Neuron (in vitro differentiated cells): ENCODE measurements at regions not wholly inside any gene's neighbourhood (a gene's known extent, or its start where the extent isn't known, plus 50 kb on each side); places are given as distances from the start of the nearest gene placed in this dataset.
"Not testable (repeated sequence)": the region's sequence is repeated elsewhere in the genome, so short reads cannot be mapped to it uniquely, and the experiment has no call there.

Experiments used
- H2AFZ ChIP-seq: one replicate; pipeline ENCODE4 v1.6.1; 2013; ENCODE audit warnings: low read depth, mild to moderate bottlenecking, inconsistent platforms, low read length, moderate library complexity
- H3K27me3 ChIP-seq: one replicate; pipeline ENCODE4 v1.6.1; 2013; ENCODE audit warnings: low read length; ENCODE audit not compliant: insufficient read depth
- H3K36me3 ChIP-seq: one replicate; pipeline ENCODE4 v1.6.1; 2013; ENCODE audit warnings: low read length; ENCODE audit not compliant: insufficient read depth
- H3K4me1 ChIP-seq: one replicate; pipeline ENCODE4 v1.6.1; 2013; ENCODE audit warnings: low read length; ENCODE audit not compliant: insufficient read depth
- H3K4me3 ChIP-seq: 2 replicates; pipeline ENCODE4 v1.5.1; 2013; ENCODE audit warnings: mild to moderate bottlenecking, low read length, moderate library complexity
- H3K9me3 ChIP-seq: one replicate; pipeline ENCODE4 v1.6.1; 2013; ENCODE audit warnings: low read length

GRCh38 chr10:33095867-33096815 is 138.1 kb upstream of the ITGB1 start:
- Histone ChIP-seq H3K27me3 (no peaks in the 10 kb centered on the region), H2AFZ (no peak overlapping the region), H3K9me3 (no peaks in the 10 kb centered on the region), H3K4me1 (peaks cover 3% of the 10 kb centered on the region), H3K4me3 (no peak overlapping the region), H3K36me3 (no peaks in the 10 kb centered on the region)

GRCh38 chr10:33094263-33095051 is 136.4 kb upstream of the ITGB1 start:
- Histone ChIP-seq H2AFZ (no peak overlapping the region), H3K4me1 (no peaks in the 10 kb centered on the region), H3K9me3 (no peaks in the 10 kb centered on the region), H3K36me3 (no peaks in the 10 kb centered on the region), H3K27me3 (no peaks in the 10 kb centered on the region), H3K4me3 (no peak overlapping the region)

GRCh38 chr10:33093362-33093761 is 135.3 kb upstream of the ITGB1 start:
- H3K4me3 ChIP-seq: no peak overlapping the region
- H3K9me3 ChIP-seq: no peaks in the 10 kb centered on the region

DNA sequence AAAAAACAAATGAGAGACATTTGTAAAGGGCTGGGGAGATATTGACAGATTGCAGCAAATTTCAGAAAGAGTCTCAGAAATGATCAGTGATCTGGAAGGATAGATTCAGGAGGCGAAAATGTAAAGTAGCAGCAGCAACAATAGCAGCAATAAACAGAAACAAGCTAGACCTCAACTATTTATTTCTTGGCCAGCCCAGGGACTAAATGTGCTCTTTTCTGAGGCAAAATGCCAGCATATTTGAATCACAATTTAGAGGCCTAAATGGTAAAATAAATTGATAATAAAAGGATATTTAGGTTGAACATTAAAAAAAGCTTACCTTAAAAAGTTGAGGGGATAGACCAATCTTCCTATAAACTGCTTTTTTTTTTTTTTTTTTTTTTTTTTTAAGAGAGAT is 134.6 kb upstream of the ITGB1 start:
- no peak overlapping the region for H3K4me3 ChIP-seq
- H3K36me3 ChIP-seq: no peaks in the 10 kb centered on the region
- no peak overlapping the region for H2AFZ ChIP-seq
- no peaks in the 10 kb centered on the region for H3K27me3 ChIP-seq
- H3K9me3 ChIP-seq: no peaks in the 10 kb centered on the region
- H3K4me1 ChIP-seq: no peaks in the 10 kb centered on the region

More at GRCh38 chr10:33093362-33093761, 135.3 kb upstream of the ITGB1 start:
- no peaks in the 10 kb centered on the region for H3K4me1 ChIP-seq
- no peaks in the 10 kb centered on the region for H3K27me3 ChIP-seq
- no peaks in the 10 kb centered on the region for H3K36me3 ChIP-seq
- no peak overlapping the region for H2AFZ ChIP-seq

DNA sequence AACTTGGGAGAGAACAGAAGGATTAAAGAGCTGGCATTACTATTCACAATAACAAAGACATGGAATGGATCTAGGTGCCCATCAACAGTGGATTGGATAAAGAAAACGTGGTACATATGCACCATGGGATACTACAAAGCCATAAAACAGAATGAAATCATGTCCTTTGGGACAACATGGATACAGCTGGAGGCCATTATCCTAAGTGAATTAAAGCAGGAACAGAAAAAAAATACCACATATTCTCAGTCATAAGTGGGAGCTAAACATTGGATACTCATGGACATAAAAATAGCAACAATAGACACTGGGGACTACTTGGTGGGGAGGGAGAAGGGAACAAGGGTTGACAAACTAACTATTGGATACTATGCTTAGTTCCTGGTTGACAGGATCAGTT is 133.2 kb upstream of the ITGB1 start:
- no peak overlapping the region for H2AFZ ChIP-seq
- H3K27me3 ChIP-seq: no peaks in the 10 kb centered on the region
- H3K4me1 ChIP-seq: no peaks in the 10 kb centered on the region
- no peak overlapping the region for H3K4me3 ChIP-seq
- no peaks in the 10 kb centered on the region for H3K36me3 ChIP-seq
- no peaks in the 10 kb centered on the region for H3K9me3 ChIP-seq

DNA sequence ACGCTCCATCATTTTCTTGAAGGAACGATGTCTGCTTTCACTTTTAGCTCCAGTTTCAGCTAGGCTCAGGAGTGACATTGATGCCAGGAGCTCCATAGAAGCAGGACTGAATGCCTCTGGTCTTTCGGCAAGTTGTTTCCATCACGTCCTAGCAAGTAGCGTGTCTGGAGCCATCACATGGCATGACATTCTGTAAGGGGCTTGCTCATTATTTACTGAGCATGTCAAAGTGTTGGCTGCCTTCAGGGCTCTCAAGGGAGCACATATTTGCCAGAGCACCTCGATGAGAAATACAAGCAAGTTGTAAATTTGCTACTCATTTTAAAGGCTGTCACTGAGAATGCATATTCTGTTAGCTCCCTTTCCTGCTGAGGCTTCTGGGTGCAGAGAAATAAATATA is 131.0 kb upstream of the ITGB1 start:
- H3K36me3 ChIP-seq: no peaks in the 10 kb centered on the region
- no peaks in the 10 kb centered on the region for H3K4me1 ChIP-seq
- no peaks in the 10 kb centered on the region for H3K27me3 ChIP-seq
- no peak overlapping the region for H2AFZ ChIP-seq
- no peak overlapping the region for H3K4me3 ChIP-seq
- H3K9me3 ChIP-seq: no peaks in the 10 kb centered on the region

- H3K4me1 ChIP-seq: no peaks in the 10 kb centered on the region
- H3K27me3 ChIP-seq: no peaks in the 10 kb centered on the region
- H2AFZ ChIP-seq: no peak overlapping the region
- H3K36me3 ChIP-seq: no peaks in the 10 kb centered on the region
- no peaks in the 10 kb centered on the region for H3K9me3 ChIP-seq
- H3K4me3 ChIP-seq: no peak overlapping the region
These were observed 129.9 kb upstream of the ITGB1 start for GRCh38 chr10:33087922-33088321.

GRCh38 chr10:33087152-33087551 is 129.1 kb upstream of the ITGB1 start:
- Histone ChIP-seq H3K4me3 (no peak overlapping the region), H3K36me3 (no peaks in the 10 kb centered on the region), H2AFZ (no peak overlapping the region), H3K27me3 (no peaks in the 10 kb centered on the region), H3K4me1 (peaks cover under 1% of the 10 kb centered on the region), H3K9me3 (no peaks in the 10 kb centered on the region)

DNA sequence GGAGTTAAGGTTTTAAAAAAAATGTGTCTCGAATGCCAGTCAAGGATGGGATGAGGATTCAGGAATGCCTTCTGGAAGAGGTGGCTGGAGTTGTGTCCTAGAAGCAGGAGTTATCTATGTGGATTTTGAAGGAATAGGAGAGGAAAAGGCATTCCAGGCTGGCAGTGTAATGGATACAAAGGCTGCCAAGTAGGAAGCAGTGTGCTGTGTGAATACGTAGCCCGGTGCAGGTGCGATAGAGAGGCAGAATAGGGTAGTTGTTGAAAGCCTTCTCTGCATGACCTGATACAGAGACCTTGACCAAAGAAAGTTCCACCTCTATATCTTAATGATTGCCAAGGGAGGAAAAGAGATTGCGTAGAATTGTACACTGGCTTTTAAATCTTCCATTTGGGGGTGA is 128.1 kb upstream of the ITGB1 start:
- no peak overlapping the region for H3K4me3 ChIP-seq
- no peaks in the 10 kb centered on the region for H3K9me3 ChIP-seq
- no peak overlapping the region for H2AFZ ChIP-seq
- peaks cover 3% of the 10 kb centered on the region for H3K4me1 ChIP-seq
- no peaks in the 10 kb centered on the region for H3K27me3 ChIP-seq
- no peaks in the 10 kb centered on the region for H3K36me3 ChIP-seq

- peaks cover 3% of the 10 kb centered on the region for H3K4me1 ChIP-seq
- no peaks in the 10 kb centered on the region for H3K9me3 ChIP-seq
- H3K36me3 ChIP-seq: no peaks in the 10 kb centered on the region
- no peak overlapping the region for H2AFZ ChIP-seq
- no peaks in the 10 kb centered on the region for H3K27me3 ChIP-seq
- H3K4me3 ChIP-seq: no peak overlapping the region
These were observed 127.3 kb upstream of the ITGB1 start for GRCh38 chr10:33085313-33085833.

GRCh38 chr10:33084453-33084852 is 126.4 kb upstream of the ITGB1 start:
- Histone ChIP-seq H2AFZ (no peak overlapping the region), H3K27me3 (no peaks in the 10 kb centered on the region), H3K9me3 (no peaks in the 10 kb centered on the region), H3K4me3 (no peak overlapping the region), H3K4me1 (peaks cover 3% of the 10 kb centered on the region), H3K36me3 (no peaks in the 10 kb centered on the region)

DNA sequence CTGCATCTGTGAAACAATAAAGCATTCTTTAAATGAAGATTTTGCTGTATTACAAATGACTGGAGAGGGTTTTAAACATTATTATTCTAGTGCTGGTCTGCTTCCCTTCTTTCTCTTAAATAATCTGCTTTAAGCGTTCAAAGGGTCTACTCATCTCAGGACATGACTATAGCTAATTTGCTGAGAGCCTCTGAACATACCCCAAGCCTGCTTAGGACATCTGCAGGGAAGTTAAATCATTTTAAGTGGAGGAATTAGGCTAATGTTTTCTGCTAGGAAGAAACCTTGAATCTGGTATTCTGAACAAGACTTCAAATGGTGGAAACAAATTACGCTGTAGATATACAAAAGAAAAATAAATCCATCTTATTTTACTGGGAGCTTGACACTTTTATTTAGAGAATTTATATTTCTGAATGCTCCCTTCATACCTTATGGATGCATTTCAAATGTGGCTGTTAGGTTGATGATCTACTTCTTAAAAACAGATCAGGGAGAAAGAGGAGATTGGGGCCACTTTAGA is 124.4 kb upstream of the ITGB1 start:
- H2AFZ ChIP-seq: no peak overlapping the region
- H3K36me3 ChIP-seq: no peaks in the 10 kb centered on the region
- H3K4me1 ChIP-seq: peaks cover 3% of the 10 kb centered on the region
- H3K9me3 ChIP-seq: peaks cover 2% of the 10 kb centered on the region
- H3K4me3 ChIP-seq: no peak overlapping the region
- H3K27me3 ChIP-seq: no peaks in the 10 kb centered on the region

- not testable (repeated sequence) for H3K9me3 ChIP-seq, H3K4me3 ChIP-seq, H3K27me3 ChIP-seq, H3K36me3 ChIP-seq, H3K4me1 ChIP-seq, H2AFZ ChIP-seq
These were observed 122.4 kb upstream of the ITGB1 start for GRCh38 chr10:33080467-33080866.
